Fibroblast of lung (primary cell): ENCODE measurements at regions not wholly inside any gene's neighbourhood (a gene's known extent, or its start where the extent isn't known, plus 50 kb on each side); places are given as distances from the start of the nearest gene placed in this dataset.

Experiments used
- EZH2 ChIP-seq: IDR thresholded peaks from 2 replicates; pipeline ENCODE4 v1.5.1; 2012; ENCODE audit warnings: low read length, control low read depth, mild to moderate bottlenecking; ENCODE audit errors: missing control alignments
- TF ChIP-seq, protein P1 (sequence below), 2 donors: IDR thresholded peaks in 1 of 2; conservative IDR thresholded peaks in 1 of 2; 1 replicate in 1 of 2; 2 replicates in 1 of 2; pipeline ENCODE4 v1.5.1; 2011 to 2012; ENCODE audit warnings: low read length in 2 of 2, control low read depth in 1 of 2, inconsistent platforms in 1 of 2, low read depth in 1 of 2, mild to moderate bottlenecking in 1 of 2

DNA sequence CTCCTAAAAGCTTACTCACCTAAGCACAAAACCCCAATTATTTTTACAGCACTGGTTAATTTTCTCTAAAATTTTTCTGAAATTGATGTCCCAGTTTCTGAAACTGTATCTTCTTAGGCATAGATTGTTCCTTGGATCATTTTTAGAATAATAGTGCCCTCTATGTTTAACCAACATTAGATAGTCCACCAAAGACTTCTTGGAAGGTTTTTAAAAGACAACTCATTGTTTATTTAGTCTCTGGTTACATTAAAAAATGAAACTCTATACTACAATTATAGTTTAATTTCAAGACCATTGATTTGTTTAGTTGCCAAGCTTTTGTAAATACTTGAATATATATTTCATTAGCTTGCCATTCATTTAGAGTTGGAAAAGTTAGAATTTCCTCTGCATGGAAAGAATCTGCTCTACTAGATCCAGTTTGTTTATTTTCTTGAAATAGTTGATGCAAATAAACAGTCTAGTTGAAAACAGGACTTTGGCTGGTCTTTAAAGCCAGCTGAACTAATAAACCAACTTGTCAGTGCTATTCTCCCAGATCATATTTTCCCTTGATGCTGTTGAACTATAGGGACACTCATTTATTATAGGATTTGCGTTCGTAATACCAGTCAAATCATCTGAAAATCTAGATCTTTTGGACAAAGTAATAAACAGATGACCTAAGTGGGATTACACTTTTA, 990.5 kb downstream of the TLE1 start:
- TF ChIP-seq, protein P1, sequence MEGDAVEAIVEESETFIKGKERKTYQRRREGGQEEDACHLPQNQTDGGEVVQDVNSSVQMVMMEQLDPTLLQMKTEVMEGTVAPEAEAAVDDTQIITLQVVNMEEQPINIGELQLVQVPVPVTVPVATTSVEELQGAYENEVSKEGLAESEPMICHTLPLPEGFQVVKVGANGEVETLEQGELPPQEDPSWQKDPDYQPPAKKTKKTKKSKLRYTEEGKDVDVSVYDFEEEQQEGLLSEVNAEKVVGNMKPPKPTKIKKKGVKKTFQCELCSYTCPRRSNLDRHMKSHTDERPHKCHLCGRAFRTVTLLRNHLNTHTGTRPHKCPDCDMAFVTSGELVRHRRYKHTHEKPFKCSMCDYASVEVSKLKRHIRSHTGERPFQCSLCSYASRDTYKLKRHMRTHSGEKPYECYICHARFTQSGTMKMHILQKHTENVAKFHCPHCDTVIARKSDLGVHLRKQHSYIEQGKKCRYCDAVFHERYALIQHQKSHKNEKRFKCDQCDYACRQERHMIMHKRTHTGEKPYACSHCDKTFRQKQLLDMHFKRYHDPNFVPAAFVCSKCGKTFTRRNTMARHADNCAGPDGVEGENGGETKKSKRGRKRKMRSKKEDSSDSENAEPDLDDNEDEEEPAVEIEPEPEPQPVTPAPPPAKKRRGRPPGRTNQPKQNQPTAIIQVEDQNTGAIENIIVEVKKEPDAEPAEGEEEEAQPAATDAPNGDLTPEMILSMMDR (conservative IDR thresholded peaks at IDR 0.05 in 1 of 2, IDR thresholded peaks at IDR 0.05 in 1 of 2; ENCODE audit: low read depth in 1 of 2, low read length in 2 of 2): no peak
- TF ChIP-seq EZH2: no peak
